ENCODE measurements at regions not wholly inside any gene's neighbourhood (a gene's known extent, or its start where the extent isn't known, plus 50 kb on each side); places are given as distances from the start of the nearest gene placed in this dataset.

- no peak for TF ChIP-seq EZH2 (IDR thresholded peaks at IDR 0.05; ENCODE audit: borderline replicate concordance, low read length)
- TF ChIP-seq, protein P1, sequence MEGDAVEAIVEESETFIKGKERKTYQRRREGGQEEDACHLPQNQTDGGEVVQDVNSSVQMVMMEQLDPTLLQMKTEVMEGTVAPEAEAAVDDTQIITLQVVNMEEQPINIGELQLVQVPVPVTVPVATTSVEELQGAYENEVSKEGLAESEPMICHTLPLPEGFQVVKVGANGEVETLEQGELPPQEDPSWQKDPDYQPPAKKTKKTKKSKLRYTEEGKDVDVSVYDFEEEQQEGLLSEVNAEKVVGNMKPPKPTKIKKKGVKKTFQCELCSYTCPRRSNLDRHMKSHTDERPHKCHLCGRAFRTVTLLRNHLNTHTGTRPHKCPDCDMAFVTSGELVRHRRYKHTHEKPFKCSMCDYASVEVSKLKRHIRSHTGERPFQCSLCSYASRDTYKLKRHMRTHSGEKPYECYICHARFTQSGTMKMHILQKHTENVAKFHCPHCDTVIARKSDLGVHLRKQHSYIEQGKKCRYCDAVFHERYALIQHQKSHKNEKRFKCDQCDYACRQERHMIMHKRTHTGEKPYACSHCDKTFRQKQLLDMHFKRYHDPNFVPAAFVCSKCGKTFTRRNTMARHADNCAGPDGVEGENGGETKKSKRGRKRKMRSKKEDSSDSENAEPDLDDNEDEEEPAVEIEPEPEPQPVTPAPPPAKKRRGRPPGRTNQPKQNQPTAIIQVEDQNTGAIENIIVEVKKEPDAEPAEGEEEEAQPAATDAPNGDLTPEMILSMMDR (IDR thresholded peaks at IDR 0.05; ENCODE audit: low read length), result no peak
These were observed 140.2 kb downstream of the GMNC start for GRCh38 chr3:190722181-190722905.
